ENCODE measurements at regions not wholly inside any gene's neighbourhood (a gene's known extent, or its start where the extent isn't known, plus 50 kb on each side); places are given as distances from the start of the nearest gene placed in this dataset.

GRCh38 chr11:27806122-27806521 lies 105.9 kb upstream of the BDNF start:
- no peak for TF ChIP-seq EZH2phosphoT487 (IDR thresholded peaks at IDR 0.05; ENCODE audit: borderline replicate concordance, low read length)
- TF ChIP-seq, protein P1, sequence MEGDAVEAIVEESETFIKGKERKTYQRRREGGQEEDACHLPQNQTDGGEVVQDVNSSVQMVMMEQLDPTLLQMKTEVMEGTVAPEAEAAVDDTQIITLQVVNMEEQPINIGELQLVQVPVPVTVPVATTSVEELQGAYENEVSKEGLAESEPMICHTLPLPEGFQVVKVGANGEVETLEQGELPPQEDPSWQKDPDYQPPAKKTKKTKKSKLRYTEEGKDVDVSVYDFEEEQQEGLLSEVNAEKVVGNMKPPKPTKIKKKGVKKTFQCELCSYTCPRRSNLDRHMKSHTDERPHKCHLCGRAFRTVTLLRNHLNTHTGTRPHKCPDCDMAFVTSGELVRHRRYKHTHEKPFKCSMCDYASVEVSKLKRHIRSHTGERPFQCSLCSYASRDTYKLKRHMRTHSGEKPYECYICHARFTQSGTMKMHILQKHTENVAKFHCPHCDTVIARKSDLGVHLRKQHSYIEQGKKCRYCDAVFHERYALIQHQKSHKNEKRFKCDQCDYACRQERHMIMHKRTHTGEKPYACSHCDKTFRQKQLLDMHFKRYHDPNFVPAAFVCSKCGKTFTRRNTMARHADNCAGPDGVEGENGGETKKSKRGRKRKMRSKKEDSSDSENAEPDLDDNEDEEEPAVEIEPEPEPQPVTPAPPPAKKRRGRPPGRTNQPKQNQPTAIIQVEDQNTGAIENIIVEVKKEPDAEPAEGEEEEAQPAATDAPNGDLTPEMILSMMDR (IDR thresholded peaks at IDR 0.05; ENCODE audit: low read depth, low read length, poor library complexity, severe bottlenecking): no peak

Data from DOHH2 (cell line).